GM18499 (cell line): ENCODE measurements at regions not wholly inside any gene's neighbourhood (a gene's known extent, or its start where the extent isn't known, plus 50 kb on each side); places are given as distances from the start of the nearest gene placed in this dataset.

Experiments
- ATAC-seq: cut with Tn5 transposase; IDR thresholded peaks from one replicate; pipeline ENCODE4 v1.9.1; 2021; ENCODE audit warnings: moderate number of reproducible peaks; ENCODE audit not compliant: insufficient read depth, unreplicated experiment

- no peak for ATAC-seq
Measured at GRCh38 chr2:59732871-59733566, 820.4 kb downstream of the BCL11A start.

GRCh38 chr2:59727121-59727590 is 826.3 kb downstream of the BCL11A start:
- ATAC-seq, result no peak

- peak; percentile 80 for ATAC-seq
Measured at GRCh38 chr2:59726228-59727120, 827.0 kb downstream of the BCL11A start.

DNA sequence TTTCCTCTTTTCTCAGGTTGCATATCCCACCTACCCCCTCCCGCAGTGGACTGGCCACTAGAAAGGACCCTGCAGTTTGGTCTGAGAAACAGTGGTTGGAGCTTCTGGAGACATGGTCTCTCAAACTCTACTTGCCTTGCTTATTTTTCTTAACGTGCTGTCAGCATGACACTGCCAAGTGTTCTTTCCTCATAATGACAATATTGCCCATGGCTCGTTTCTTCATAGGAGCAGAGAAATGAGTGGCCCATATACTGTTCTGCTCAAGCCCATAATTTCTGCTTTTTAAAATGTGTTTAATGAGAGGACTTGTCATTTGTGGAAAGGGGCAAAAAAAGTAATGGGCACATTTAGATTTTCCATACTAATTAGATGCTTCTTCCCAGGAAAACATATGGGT is 828.7 kb downstream of the BCL11A start:
- no peak for ATAC-seq

GRCh38 chr2:59720296-59720866 is 833.1 kb downstream of the BCL11A start:
- ATAC-seq, result no peak

DNA sequence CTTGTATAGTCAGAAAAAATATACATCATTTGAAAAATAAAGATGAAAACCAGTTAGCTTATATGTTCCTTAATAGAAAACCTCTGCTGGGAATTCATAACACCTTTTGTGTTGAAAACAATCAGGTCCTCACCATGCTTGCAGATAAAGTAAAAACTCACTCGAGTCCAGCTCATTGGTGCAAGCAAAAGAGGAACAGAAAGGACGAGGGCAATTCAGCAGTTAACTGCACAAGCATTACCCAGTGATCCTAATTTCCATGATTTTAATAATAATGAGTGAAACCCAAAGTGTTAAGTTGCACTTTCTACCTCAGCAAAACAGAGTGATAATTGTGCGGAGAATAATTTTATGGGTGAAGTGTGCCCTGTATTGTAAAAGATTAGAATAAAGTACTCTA is 839.9 kb downstream of the BCL11A start:
- no peak for ATAC-seq

- ATAC-seq, result no peak
Measured at GRCh38 chr2:59711121-59711520, 842.3 kb downstream of the BCL11A start.

- ATAC-seq, result no peak
Measured at GRCh38 chr2:59706729-59707128, 846.7 kb downstream of the BCL11A start.

DNA sequence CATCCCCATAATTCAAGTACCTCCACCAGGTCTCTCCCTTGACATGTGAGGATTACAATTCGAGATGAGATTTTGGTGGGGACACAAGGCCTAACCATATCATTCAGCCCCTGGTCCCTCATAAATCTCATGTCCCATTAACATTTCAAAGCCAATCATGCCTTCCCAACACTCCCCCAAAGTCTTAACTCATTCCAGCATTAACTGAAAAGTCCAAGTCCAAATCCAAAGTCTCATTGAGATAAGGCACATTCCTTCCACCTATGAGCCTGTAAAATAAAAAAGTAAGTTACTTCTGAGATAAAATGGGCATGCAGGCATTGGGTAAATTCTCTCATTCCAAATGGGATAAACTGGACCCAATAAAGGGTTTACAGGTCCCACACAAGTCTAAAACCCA is 849.7 kb downstream of the BCL11A start:
- no peak for ATAC-seq

- ATAC-seq, result no peak
Measured at GRCh38 chr2:59702026-59702425, 851.4 kb downstream of the BCL11A start.

DNA sequence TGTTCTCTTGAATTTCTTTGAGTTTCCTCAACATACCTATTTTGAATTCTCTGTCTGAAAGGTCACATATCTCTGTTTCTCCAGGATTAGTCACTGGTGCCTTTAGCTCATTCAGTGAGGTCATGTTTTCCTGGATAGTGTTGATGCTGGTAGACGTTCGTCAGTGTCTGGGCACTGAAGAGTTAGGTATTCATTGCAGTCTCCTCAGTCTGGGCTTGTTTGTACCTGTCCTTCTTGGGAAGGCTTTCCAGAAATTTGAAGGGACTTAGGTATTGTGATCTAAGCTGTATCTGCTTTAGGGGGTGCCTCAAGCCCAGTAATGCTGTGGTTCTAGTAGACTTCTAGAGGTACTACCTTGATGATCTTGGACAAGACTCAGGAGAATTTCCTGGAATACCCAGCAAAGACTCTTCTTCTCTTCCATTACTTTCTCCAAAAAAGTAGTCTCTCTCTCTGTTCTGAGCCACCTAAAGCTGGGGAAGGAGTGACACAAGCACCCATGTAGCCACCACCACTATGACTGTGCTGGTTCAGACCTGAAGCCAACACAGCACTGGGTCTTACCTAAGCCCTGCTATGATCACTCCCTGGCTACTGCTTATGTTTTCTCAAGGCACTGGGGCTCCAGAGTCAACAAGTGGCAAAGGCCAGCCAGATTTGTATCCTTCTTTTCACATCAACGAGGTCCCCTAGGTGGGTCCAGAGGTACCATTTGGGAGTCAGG is 852.0 kb downstream of the BCL11A start:
- no peak for ATAC-seq

DNA sequence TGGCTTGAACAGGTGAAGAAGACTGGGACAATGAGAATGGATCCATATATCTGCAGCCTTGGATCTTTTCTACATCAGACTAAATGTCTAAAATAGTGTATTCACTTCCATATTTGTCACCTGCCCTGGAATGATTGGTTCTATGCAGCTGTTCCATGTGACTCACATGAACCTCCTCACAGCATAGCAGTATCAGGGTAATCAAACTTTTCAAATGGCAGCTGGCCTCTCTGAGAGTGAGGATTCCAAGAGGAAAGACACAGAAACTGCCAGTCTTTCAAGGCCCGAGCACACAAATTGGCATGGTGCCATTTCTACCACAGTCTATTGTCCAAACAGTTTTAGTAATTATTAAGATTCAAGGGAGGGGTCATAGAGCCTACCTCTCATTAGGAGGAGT is 859.3 kb downstream of the BCL11A start:
- ATAC-seq, result no peak

DNA sequence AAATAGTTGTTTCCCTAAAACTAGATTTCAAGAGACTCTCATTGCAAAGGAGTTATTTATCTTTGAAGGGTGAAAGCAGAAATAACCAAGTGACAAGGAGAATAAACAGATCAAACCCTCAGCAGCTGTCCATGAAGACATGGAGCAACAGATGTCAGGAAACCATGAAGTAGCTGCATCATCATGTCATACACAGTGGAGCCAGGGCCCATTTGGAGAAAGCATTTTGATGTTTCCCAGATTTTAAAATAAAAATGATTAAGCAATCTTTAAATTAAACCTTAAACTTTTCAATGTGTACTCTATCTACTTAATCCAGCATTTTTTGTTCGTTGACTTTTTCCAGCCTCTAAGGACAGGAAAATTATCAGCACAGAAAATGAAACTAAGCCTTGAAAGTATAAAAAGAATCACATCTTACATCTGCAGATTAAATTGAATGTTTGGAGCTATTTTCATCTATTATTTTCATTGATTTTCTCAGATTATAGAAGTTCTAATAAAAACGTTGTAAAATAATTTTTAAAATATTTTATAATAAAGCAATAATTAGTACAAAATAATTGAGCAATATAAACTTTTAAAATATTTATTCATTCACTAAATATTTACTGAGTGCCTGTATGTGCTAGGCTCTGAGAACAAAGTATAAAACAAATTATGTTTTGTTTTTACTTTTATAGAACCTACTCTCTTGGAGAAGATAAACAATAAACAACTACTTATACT is 860.1 kb downstream of the BCL11A start:
- ATAC-seq, result no peak

DNA sequence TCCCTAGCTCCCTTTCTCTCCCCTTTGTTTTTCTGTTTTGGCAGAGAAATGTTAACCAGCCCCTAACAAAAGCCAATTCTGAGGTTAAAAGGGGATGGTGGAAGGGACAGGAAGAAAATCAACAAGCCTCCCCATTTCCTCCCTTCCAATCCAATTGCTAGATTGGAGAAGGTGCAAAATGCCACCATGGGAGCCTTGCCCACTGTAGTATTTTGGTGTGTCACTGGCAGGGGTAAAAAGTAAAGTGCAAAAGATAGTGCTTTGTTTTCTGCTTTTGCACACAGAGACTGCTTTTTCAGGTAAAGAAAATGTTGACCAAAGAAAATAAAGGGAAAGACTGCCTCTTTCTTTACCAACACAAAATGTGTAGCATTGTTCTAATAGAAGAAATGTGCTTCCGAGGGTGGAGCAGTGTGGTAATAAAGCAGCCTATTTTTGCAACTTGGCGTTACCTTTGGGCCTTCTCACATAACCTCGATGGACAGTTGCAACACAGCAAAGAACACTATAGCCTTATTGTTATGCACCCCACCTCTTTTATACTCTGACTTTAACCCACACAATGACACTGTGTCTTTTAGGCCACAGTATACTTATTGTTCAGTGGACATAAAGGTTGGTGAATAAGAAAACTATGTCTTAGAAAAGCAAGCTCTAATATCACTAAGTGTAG is 861.8 kb downstream of the BCL11A start:
- ATAC-seq, result no peak

DNA sequence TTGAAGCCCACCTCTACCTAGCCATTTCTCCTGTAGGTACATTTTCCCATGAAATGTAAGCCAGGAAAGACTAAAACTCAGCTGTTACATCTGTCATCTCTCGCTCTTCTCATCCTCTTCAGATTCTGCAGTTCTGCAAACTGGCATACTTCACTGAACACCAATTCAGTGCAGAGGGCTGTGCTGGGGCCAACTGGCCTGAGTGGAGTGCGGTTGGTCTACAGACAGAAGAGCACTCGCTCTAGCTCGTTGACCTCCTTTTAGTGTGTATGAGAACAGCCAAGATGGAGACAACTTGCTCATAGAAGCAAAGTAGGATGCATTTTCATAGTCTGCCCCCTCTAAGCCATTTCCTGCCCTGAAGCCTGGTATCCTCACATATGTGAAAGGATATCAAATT is 862.6 kb downstream of the BCL11A start:
- ATAC-seq, result no peak

DNA sequence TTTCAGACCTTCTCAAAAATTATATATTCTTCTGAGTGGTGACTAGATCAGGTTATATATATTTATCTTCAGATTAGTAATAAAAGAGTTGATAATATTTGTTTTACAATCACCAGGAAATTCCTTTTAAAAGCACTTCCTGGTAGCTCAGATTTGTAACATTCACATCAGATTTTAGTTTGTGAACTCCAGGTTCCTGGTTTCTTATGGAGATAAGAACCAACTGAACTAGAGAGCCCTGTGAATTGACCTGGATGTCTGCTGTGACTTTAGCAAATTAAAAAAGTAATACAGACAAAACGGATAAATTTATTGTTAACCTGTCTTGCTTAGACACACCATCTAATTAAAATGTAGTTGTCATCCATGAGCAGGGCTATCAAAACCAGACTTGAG is 868.7 kb downstream of the BCL11A start:
- ATAC-seq, result no peak

DNA sequence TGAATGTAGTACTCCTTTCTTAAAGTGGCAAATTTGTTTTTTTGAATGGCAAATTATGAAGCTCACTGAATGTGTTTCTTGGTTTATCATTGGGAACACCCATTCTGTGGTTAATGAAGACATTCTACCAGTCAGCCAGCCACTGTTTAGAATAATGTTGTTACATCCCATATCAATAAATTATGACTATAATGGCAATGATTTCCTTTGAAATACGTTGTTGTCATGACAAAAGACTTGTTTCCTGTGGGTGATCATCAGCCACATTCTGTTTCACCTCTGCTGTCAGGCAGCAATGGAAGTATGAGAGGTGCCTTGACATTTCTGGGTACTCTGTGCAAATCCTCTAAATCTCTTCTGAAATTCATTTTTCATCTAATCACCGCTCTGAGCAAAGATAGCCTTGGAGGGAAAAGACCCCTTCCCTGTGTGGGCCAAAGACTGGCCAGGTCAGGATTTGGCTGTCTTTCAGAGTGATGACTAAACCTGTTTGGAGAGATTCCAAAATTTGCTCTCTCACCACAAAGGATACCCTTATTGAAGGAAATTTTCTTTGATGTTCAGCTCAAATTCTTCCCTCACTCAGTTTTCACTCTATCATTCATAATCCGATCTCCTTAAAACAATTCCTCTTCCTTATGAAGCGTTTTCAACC is 869.2 kb downstream of the BCL11A start:
- no peak for ATAC-seq

- no peak for ATAC-seq
Measured at GRCh38 chr2:59680863-59681262, 872.6 kb downstream of the BCL11A start.

DNA sequence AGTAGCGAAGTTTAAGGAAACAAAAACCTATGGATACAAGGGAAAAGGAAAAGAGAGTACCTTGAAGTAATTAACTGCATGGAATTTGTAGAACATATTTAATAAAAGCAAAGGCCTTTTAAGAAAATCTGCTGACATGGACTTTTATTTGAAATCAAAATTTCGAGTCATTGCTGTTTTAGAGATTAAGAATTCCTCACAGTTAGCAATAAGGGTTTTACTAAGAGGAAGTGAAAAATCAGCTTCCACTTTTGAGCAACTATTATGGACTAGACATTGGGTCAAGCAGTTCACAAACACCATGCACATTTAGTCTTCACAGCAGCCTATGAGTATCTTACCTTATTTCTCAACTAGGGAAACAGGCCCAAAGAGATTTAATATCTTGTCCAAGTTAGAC is 876.3 kb downstream of the BCL11A start:
- no peak for ATAC-seq
